Keratinocyte (primary cell): ENCODE measurements at regions not wholly inside any gene's neighbourhood (a gene's known extent, or its start where the extent isn't known, plus 50 kb on each side); places are given as distances from the start of the nearest gene placed in this dataset.

Experiments
- DNase-seq: peaks from one replicate; pipeline ENCODE4 v3.0.0-alpha.2; 2011; ENCODE audit warnings: low read depth, missing footprints, low spot score
- FAIRE-seq: peaks from 2 replicates; lab custom pipeline; 2011; peaks lifted over from hg19 to GRCh38; lab: Jason Lieb, UNC
- H2AFZ ChIP-seq: 2 replicates; pipeline ENCODE4 v1.6.0; 2012; ENCODE audit warnings: low read length, control low read depth, inconsistent platforms; ENCODE audit not compliant: control insufficient read depth
- H3K27ac ChIP-seq: 2 replicates; pipeline ENCODE4 v1.5.1; 2011; ENCODE audit warnings: low read length; ENCODE audit not compliant: control insufficient read depth, insufficient read depth
- H3K27me3 ChIP-seq: 3 replicates; pipeline ENCODE4 v1.6.0; 2011; ENCODE audit warnings: low read length; ENCODE audit not compliant: control insufficient read depth, insufficient read depth; ENCODE audit errors: extremely low read depth
- H3K36me3 ChIP-seq, 2 experiments: 2 replicates in 1 of 2; 3 replicates in 1 of 2; pipeline ENCODE4 v1.5.1; 2011; ENCODE audit warnings: low read length in 2 of 2, mild to moderate bottlenecking in 1 of 2; ENCODE audit not compliant: control insufficient read depth in 2 of 2, insufficient read depth in 2 of 2; ENCODE audit errors: extremely low read depth in 1 of 2
- H3K4me1 ChIP-seq: 3 replicates; pipeline ENCODE4 v1.5.1; 2011; ENCODE audit warnings: low read length; ENCODE audit not compliant: control insufficient read depth, insufficient read depth; ENCODE audit errors: extremely low read depth
- H3K4me2 ChIP-seq: 3 replicates; pipeline ENCODE4 v1.6.0; 2011; ENCODE audit warnings: low read depth, low read length; ENCODE audit not compliant: control insufficient read depth, insufficient read depth; ENCODE audit errors: extremely low read depth
- H3K4me3 ChIP-seq, 3 experiments: fragments of 200-600 bp in 1 of 3; sonication (generic) in 1 of 3; 2 replicates in 2 of 3; 3 replicates in 1 of 3; pipeline ENCODE4 v1.5.1; 2011 to 2016; ENCODE audit warnings: low read length in 3 of 3, mild to moderate bottlenecking in 3 of 3, control low read depth in 2 of 3, inconsistent platforms in 1 of 3, low read depth in 1 of 3, mixed read lengths in 1 of 3, mixed run types in 1 of 3, moderate library complexity in 1 of 3; ENCODE audit not compliant: control insufficient read depth in 2 of 3, insufficient read depth in 2 of 3; ENCODE audit errors: extremely low read depth in 1 of 3
- H3K79me2 ChIP-seq: 2 replicates; pipeline ENCODE4 v1.6.0; 2012; ENCODE audit warnings: low read length; ENCODE audit not compliant: control insufficient read depth, insufficient read depth
- H3K9ac ChIP-seq: 3 replicates; pipeline ENCODE4 v1.6.0; 2011; ENCODE audit warnings: low read length; ENCODE audit not compliant: control insufficient read depth, insufficient read depth; ENCODE audit errors: extremely low read depth
- H3K9me1 ChIP-seq: 3 replicates; pipeline ENCODE4 v1.6.0; 2011; ENCODE audit warnings: low read length; ENCODE audit not compliant: control insufficient read depth, insufficient read depth; ENCODE audit errors: extremely low read depth
- H3K9me3 ChIP-seq: 2 replicates; pipeline ENCODE4 v1.5.1; 2012; ENCODE audit warnings: low read depth, low read length; ENCODE audit not compliant: control insufficient read depth
- H4K20me1 ChIP-seq: 3 replicates; pipeline ENCODE4 v1.6.0; 2011; ENCODE audit warnings: low read length; ENCODE audit not compliant: control insufficient read depth, insufficient read depth; ENCODE audit errors: extremely low read depth
- EZH2 ChIP-seq: IDR thresholded peaks from one replicate; pipeline ENCODE4 v1.6.1; 2012; ENCODE audit warnings: inconsistent platforms, mild to moderate bottlenecking, low read length, moderate library complexity
- dilution Hi-C: fragments of 300-500 bp; cut with MboI; formaldehyde crosslinking; loops from one replicate; pipeline ENCODE4 v1.7.0; 2020; ENCODE audit warnings: low sequenced_read_pairs; ENCODE audit not compliant: extremely low pct_ligation_motif_present
- TF ChIP-seq, protein P1 (sequence below), 3 experiments: IDR thresholded peaks in 1 of 3; conservative IDR thresholded peaks in 1 of 3; optimal IDR thresholded peaks in 1 of 3; 2 replicates in 2 of 3; 3 replicates in 1 of 3; pipeline versions ENCODE3 to v1.5.1; 2011; ENCODE audit warnings: low read length in 3 of 3, mild to moderate bottlenecking in 3 of 3, moderate library complexity in 2 of 3, control low read depth in 1 of 3, inconsistent platforms in 1 of 3; ENCODE audit not compliant: insufficient read depth in 2 of 3; ENCODE audit errors: extremely low read depth in 1 of 3

DNA sequence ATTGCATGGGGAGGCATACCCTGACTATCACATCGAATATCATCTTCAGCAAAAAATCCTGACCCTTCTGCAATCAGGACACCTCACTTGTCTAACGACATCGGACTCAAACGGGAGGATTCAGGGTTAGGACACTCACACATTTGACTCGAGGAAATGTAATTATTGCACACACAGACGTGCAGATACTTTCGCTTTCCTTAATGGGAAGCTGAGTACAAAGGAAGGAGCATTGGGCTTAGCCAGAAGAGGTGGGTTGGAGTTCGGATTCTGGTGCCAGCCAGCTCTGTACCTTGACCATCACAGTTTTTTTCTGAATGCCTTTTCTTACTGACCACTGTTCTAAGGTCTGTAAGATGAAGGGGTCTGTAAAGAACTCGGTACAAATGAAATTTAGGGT is 260.4 kb downstream of the GALC start:
- Histone ChIP-seq H2AFZ (no peak overlapping the region), H3K4me3 (no peak overlapping the region), H3K36me3 (no peaks in the 10 kb centered on the region), H3K9me3 (no peaks in the 10 kb centered on the region), H3K9ac (no peak overlapping the region), H4K20me1 (no peaks in the 10 kb centered on the region), H3K4me2 (no peak overlapping the region), H3K27ac (no peak overlapping the region), H3K79me2 (no peaks in the 10 kb centered on the region), H3K27me3 (no peaks in the 10 kb centered on the region), H3K4me1 (no peaks in the 10 kb centered on the region), H3K9me1 (no peaks in the 10 kb centered on the region)
- dilution Hi-C loops = no loop called here
- FAIRE-seq (no peak), DNase-seq (no peak)
- no peak for TF ChIP-seq EZH2
- TF ChIP-seq, protein P1, sequence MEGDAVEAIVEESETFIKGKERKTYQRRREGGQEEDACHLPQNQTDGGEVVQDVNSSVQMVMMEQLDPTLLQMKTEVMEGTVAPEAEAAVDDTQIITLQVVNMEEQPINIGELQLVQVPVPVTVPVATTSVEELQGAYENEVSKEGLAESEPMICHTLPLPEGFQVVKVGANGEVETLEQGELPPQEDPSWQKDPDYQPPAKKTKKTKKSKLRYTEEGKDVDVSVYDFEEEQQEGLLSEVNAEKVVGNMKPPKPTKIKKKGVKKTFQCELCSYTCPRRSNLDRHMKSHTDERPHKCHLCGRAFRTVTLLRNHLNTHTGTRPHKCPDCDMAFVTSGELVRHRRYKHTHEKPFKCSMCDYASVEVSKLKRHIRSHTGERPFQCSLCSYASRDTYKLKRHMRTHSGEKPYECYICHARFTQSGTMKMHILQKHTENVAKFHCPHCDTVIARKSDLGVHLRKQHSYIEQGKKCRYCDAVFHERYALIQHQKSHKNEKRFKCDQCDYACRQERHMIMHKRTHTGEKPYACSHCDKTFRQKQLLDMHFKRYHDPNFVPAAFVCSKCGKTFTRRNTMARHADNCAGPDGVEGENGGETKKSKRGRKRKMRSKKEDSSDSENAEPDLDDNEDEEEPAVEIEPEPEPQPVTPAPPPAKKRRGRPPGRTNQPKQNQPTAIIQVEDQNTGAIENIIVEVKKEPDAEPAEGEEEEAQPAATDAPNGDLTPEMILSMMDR (optimal IDR thresholded peaks at IDR 0.05 in 1 of 3, IDR thresholded peaks at IDR 0.05 in 1 of 3, conservative IDR thresholded peaks at IDR 0.05 in 1 of 3; ENCODE audit: extremely low read depth in 1 of 3, insufficient read depth in 2 of 3, low read length in 3 of 3) = no peak

DNA sequence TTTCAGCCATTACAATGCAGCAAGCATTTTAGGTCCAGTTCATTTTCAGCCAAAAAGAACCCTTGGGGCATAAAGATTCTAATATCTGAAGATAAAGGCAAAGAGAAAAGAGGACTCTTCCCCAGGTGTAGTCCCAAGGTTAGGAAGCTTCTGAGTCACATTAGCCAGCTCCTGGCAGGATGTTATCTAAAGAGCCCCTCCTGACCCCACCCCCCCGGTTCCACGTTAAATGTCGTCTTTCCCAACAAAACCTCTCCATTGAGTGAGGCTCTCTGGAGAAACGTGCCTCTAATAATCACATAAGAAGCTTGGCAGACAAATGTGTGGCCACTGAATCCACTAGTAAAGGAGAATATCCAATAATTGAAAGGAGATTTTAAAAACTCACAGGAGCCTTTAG is 267.7 kb downstream of the GALC start:
- H3K27ac ChIP-seq = no peak overlapping the region
- no peak overlapping the region for H3K9ac ChIP-seq
- H3K27me3 ChIP-seq = no peaks in the 10 kb centered on the region
- DNase-seq = no peak
- dilution Hi-C loops = no loop called here
- no peaks in the 10 kb centered on the region for H3K36me3 ChIP-seq
- no peaks in the 10 kb centered on the region for H3K9me3 ChIP-seq
- no peaks in the 10 kb centered on the region for H4K20me1 ChIP-seq
- FAIRE-seq = no peak
- no peaks in the 10 kb centered on the region for H3K4me1 ChIP-seq
- no peaks in the 10 kb centered on the region for H3K79me2 ChIP-seq
- no peak overlapping the region for H3K4me3 ChIP-seq
- no peak overlapping the region for H2AFZ ChIP-seq
- no peak for TF ChIP-seq EZH2
- TF ChIP-seq, protein P1 (optimal IDR thresholded peaks at IDR 0.05 in 1 of 3, IDR thresholded peaks at IDR 0.05 in 1 of 3, conservative IDR thresholded peaks at IDR 0.05 in 1 of 3; ENCODE audit: extremely low read depth in 1 of 3, insufficient read depth in 2 of 3, low read length in 3 of 3) = no peak
- no peaks in the 10 kb centered on the region for H3K9me1 ChIP-seq
- H3K4me2 ChIP-seq = no peak overlapping the region
